Esophagus muscularis mucosa (tissue), 4 donors: ENCODE measurements at regions not wholly inside any gene's neighbourhood (a gene's known extent, or its start where the extent isn't known, plus 50 kb on each side); places are given as distances from the start of the nearest gene placed in this dataset.

Experiments
- DNase-seq: peaks from one replicate; pipeline ENCODE4 v3.0.0-alpha.2; 2017; ENCODE audit errors: extremely low spot score
- H3K27ac ChIP-seq, 4 donors: fragments of 200-600 bp; sonication (generic); replicated peaks in 1 of 4; 1 replicate in 3 of 4; 2 replicates in 1 of 4; pipeline ENCODE4 v1.5.1; 2016 to 2019; ENCODE audit warnings: mild to moderate bottlenecking in 1 of 4
- H3K27me3 ChIP-seq, 4 donors: fragments of 200-600 bp; sonication (generic); one replicate each; pipeline versions ENCODE4 v1.5.1 to v1.6.0; 2016 to 2019
- H3K36me3 ChIP-seq, 4 donors: fragments of 200-600 bp; sonication (generic); one replicate each; pipeline ENCODE4 v1.5.1; 2016 to 2019
- H3K4me1 ChIP-seq, 4 donors: fragments of 200-600 bp; sonication (generic); one replicate each; pipeline ENCODE4 v1.5.1; 2016 to 2019
- H3K4me3 ChIP-seq, 4 donors: fragments of 200-600 bp; sonication (generic); 1 replicate in 2 of 4; 2 replicates in 2 of 4; pipeline ENCODE4 v1.5.1; 2016 to 2019; ENCODE audit warnings: mild to moderate bottlenecking in 4 of 4, moderate library complexity in 1 of 4
- H3K9me3 ChIP-seq, 4 donors: fragments of 200-600 bp; sonication (generic); 1 replicate in 3 of 4; 2 replicates in 1 of 4; pipeline ENCODE4 v1.5.1; 2016 to 2019
- EP300 ChIP-seq: sonication (generic); formaldehyde crosslinking; IDR thresholded peaks from one replicate; pipeline ENCODE4 v1.6.1; 2017; ENCODE audit warnings: antibody characterized with exemption
- POLR2A ChIP-seq: fragments of 450-650 bp; IDR thresholded peaks from one replicate; pipeline ENCODE4 v1.6.1; 2017; ENCODE audit warnings: antibody characterized with exemption, moderate library complexity, mild to moderate bottlenecking, low read depth
- POLR2AphosphoS5 ChIP-seq, 2 donors: sonication (generic); formaldehyde crosslinking; IDR thresholded peaks; one replicate each; pipeline ENCODE4 v1.6.1; 2017; ENCODE audit warnings: antibody characterized with exemption in 2 of 2
- whole genome bisulfite sequencing: methylation state at CpG from one replicate; pipeline ENCODE4 v1.1.5; 2018; 5-methylcytosine and 5-hydroxymethylcytosine counted together
- intact Hi-C: fragments of 100-400 bp; cut with DNase I; formaldehyde crosslinking; loops from one replicate; pipeline ENCODE4 v1.15.1; 2023
- TF ChIP-seq, protein P1 (sequence below), 3 experiments: fragments of 200-600 bp in 2 of 3; fragments of 450-650 bp in 1 of 3; sonication (generic) in 2 of 3; IDR thresholded peaks; one replicate each; pipeline ENCODE4 v1.5.1; 2017 to 2019; ENCODE audit warnings: antibody characterized with exemption in 3 of 3, mild to moderate bottlenecking in 2 of 3, moderate library complexity in 1 of 3

DNA sequence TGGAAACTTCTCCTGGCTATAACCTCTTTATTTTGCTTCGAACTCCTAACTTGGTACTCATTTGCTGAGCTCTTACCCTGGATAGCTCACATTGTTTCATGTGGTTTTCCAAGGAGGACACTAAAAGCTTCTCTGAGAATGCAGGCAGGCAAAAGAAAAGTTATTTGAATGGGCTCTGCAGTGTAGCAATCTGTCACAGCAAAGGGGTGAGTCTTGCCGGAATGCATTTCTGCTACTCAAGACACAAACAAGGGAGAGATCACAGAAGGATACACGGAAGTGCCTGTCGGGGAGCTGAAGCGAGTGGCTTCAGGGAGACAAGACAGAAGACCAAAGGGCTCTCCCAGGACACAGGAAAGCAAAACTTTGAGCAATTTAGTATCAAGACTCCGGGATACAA is 265.4 kb downstream of the SS18 start:
- no peak for DNase-seq
- TF ChIP-seq POLR2A, result no peak
- TF ChIP-seq, protein P1, sequence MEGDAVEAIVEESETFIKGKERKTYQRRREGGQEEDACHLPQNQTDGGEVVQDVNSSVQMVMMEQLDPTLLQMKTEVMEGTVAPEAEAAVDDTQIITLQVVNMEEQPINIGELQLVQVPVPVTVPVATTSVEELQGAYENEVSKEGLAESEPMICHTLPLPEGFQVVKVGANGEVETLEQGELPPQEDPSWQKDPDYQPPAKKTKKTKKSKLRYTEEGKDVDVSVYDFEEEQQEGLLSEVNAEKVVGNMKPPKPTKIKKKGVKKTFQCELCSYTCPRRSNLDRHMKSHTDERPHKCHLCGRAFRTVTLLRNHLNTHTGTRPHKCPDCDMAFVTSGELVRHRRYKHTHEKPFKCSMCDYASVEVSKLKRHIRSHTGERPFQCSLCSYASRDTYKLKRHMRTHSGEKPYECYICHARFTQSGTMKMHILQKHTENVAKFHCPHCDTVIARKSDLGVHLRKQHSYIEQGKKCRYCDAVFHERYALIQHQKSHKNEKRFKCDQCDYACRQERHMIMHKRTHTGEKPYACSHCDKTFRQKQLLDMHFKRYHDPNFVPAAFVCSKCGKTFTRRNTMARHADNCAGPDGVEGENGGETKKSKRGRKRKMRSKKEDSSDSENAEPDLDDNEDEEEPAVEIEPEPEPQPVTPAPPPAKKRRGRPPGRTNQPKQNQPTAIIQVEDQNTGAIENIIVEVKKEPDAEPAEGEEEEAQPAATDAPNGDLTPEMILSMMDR (IDR thresholded peaks at IDR 0.05), result no peak
- Histone ChIP-seq H3K4me3 (no peak overlapping the region), H3K9me3 (peaks cover 0 to 5% (median 0%) of the 10 kb centered on the region in 4 donors), H3K4me1 (peaks cover 0 to 8% (median 2%) of the 10 kb centered on the region in 4 donors), H3K27me3 (no peaks in the 10 kb centered on the region), H3K27ac (no peak overlapping the region), H3K36me3 (no peaks in the 10 kb centered on the region)
- WGBS, result 58% methylated on average over 6 of the region's 6 CpGs
- intact Hi-C loops, result loop anchor here (10.0 kb wide), 1 partner anchor 60 kb away; no protein-coding TSS in a partner anchor

DNA sequence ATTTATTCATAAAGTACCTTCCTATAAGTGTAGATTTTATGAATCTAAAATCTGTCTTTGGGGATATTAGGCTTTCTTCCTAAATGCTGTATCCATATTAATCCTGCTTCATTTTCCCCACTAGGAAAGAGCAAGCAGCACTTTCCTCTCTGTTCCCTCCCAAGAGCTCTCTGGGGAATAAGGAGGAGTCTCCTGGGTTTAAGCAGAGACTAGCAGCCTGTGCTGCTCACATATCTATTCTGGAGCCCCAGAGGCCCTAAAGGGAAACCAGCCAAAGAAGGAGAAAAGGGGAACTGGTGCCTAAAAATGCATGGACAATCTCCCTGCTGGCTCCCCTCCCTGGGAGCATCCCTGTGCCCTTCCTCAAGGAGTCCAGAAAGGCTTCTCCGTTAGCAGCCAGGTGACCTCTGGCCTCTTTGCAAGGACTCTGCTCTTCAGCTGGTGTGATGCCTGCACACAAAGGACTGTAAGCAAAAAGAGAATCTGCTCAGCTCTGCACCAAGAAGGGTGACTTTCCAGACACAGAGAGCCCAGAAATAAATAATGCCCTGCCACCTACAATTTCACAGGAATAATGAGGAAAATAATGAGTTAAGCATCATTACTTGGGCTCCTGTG is 270.6 kb downstream of the SS18 start:
- no peaks in the 10 kb centered on the region for H3K27me3 ChIP-seq
- peaks cover 0 to 5% (median 0%) of the 10 kb centered on the region in 4 donors for H3K9me3 ChIP-seq
- no peaks in the 10 kb centered on the region for H3K4me1 ChIP-seq
- no peak overlapping the region for H3K27ac ChIP-seq
- H3K4me3 ChIP-seq, result no peak overlapping the region
- DNase-seq, result no peak
- intact Hi-C loops, result loop anchor here (10.0 kb wide), 1 partner anchor 55 kb away; no protein-coding TSS in a partner anchor
- TF ChIP-seq POLR2A, result no peak
- TF ChIP-seq, protein P1 (IDR thresholded peaks at IDR 0.05), result no peak
- TF ChIP-seq POLR2AphosphoS5 (IDR thresholded peaks at IDR 0.05), result no peak
- no peak for TF ChIP-seq EP300
- H3K36me3 ChIP-seq, result no peaks in the 10 kb centered on the region
- 100% methylated on average over 1 of the region's 1 CpG for WGBS

DNA sequence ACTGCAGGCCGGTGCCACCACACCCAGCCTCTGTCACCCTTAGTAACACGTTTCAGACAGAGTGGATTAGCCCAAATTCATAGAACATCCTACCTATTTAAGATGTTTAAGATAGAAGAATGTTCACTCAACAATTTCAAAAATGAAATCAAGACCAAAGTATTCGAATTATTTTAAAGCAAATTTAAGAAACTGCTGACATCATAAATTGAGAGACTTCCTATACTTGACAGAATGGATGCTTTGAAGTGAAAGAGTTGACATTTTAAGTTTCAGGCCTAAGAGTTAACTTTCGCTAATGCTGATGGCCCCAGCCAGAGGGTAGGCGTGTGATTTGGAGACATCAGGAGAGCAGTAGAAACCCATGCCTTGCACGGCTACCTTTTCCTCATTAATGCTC is 271.9 kb downstream of the SS18 start:
- DNase-seq, result peak; percentile 10
- no peaks in the 10 kb centered on the region for H3K27me3 ChIP-seq
- no peaks in the 10 kb centered on the region for H3K4me1 ChIP-seq
- intact Hi-C loops, result no loop called here
- no peak for TF ChIP-seq EP300
- TF ChIP-seq, protein P1 (IDR thresholded peaks at IDR 0.05), result no peak
- no peak for TF ChIP-seq POLR2AphosphoS5 (IDR thresholded peaks at IDR 0.05)
- TF ChIP-seq POLR2A, result no peak
- H3K4me3 ChIP-seq, result no peak overlapping the region
- H3K27ac ChIP-seq, result no peak overlapping the region
- H3K9me3 ChIP-seq, result peaks cover 0 to under 1% (median 0%) of the 10 kb centered on the region in 4 donors
- H3K36me3 ChIP-seq, result no peaks in the 10 kb centered on the region
- 93% methylated on average over 6 of the region's 6 CpGs for WGBS

DNA sequence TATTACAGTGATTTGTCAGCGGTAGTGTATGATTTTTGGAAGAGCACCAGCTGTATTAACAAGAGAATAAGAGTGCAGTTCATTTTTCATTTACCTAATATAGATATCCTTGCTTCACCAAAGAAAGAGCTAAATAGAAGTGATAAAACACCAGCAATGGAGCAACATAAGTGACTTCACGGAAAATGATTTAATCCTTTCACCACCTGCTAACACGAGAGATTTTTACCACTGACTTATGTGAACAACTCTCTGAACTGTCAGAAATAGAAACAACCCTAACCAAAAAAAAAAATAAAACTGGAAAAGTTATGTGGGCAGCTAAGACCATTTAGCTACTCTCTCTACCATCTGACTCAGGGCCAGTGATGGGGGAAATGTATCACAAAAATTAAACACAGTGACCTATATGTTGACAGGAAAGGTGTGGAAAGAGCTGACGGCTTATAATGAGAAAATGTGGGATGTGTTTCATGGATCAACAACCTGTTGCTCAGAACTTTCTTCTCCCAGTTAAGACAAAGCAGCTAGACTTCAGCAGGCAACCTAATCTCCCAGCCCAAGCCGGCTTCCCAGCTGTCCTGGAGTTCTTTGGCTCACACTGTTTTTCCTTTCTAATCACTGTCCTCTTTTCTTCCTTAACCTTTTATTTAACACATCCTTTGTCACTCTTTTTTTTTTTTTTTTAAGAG is 272.7 kb downstream of the SS18 start:
- H3K36me3 ChIP-seq, result no peaks in the 10 kb centered on the region
- TF ChIP-seq, protein P1 (IDR thresholded peaks at IDR 0.05), result no peak
- TF ChIP-seq EP300 (no peak), POLR2AphosphoS5 (IDR thresholded peaks at IDR 0.05) (no peak), POLR2A (no peak)
- H3K9me3 ChIP-seq, result no peaks in the 10 kb centered on the region
- DNase-seq, result peak; percentile 10
- no peak overlapping the region for H3K4me3 ChIP-seq
- no peak overlapping the region for H3K27ac ChIP-seq
- no peaks in the 10 kb centered on the region for H3K27me3 ChIP-seq
- no peaks in the 10 kb centered on the region for H3K4me1 ChIP-seq
- 48% methylated on average over 5 of the region's 5 CpGs for WGBS
- intact Hi-C loops, result no loop called here
